ENCODE measurements at regions not wholly inside any gene's neighbourhood (a gene's known extent, or its start where the extent isn't known, plus 50 kb on each side); places are given as distances from the start of the nearest gene placed in this dataset.

DNA sequence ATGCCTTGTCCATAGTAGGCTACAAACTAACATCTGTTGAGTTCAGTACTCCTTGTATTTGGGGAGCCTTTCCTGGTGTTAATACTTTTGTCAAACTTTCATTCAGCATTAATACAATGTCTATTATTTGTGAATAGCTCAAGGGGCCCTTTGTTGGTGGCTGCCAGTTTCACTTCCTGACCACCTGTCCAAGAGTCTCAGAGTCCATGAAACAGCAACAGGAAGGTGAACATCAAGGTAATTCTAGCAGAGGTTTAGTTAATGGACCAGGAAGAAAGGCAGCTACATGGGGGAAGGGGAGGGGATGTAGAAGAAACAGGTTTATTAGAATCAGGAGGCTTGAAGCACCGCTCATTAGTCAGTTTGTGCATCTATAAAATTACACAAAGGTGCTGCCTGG, 386.9 kb downstream of the PDCD6IP start:
- no peak for DNase-seq (ENCODE audit: low read depth)
- no peak for TF ChIP-seq CTCF (IDR thresholded peaks at IDR 0.05; ENCODE audit: low read length, missing control alignments)
- H3K4me3 ChIP-seq (replicated peaks; ENCODE audit: low read depth, low read length) = no peak overlapping the region

DNA sequence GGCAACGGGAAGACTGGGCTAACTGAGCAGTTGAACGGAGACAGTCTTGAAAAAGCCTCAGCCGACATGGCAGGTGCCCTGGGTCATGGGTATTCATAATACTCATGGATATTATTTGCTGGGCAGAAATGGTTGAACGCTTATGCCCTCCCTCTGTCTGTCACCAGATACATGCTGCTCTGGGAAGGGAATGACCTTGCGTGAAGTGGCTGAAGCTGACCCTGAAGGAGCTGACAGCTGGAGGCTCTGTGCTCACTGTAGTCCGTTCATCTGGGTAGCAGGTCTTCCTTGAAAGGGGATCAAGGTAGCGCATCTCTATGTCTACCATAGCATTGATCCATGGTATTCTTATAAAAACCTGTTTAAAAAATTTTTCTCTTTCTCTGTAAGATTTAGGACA, 390.7 kb downstream of the PDCD6IP start:
- no peak for DNase-seq (ENCODE audit: low read depth)
- no peak overlapping the region for H3K4me3 ChIP-seq (replicated peaks; ENCODE audit: low read depth, low read length)
- TF ChIP-seq CTCF (IDR thresholded peaks at IDR 0.05; ENCODE audit: low read length, missing control alignments) = no peak

- TF ChIP-seq CTCF (IDR thresholded peaks at IDR 0.05; ENCODE audit: low read length, missing control alignments) = no peak
- DNase-seq (ENCODE audit: low read depth) = no peak
- no peak overlapping the region for H3K4me3 ChIP-seq (replicated peaks; ENCODE audit: low read depth, low read length)
Observed at GRCh38 chr3:34196914-34197313, 398.5 kb downstream of the PDCD6IP start.

- no peak for DNase-seq (ENCODE audit: low read depth)
- H3K4me3 ChIP-seq (replicated peaks; ENCODE audit: low read depth, low read length) = no peak overlapping the region
- no peak for TF ChIP-seq CTCF (IDR thresholded peaks at IDR 0.05; ENCODE audit: low read length, missing control alignments)
Observed at GRCh38 chr3:34198309-34198708, 399.9 kb downstream of the PDCD6IP start.

DNA sequence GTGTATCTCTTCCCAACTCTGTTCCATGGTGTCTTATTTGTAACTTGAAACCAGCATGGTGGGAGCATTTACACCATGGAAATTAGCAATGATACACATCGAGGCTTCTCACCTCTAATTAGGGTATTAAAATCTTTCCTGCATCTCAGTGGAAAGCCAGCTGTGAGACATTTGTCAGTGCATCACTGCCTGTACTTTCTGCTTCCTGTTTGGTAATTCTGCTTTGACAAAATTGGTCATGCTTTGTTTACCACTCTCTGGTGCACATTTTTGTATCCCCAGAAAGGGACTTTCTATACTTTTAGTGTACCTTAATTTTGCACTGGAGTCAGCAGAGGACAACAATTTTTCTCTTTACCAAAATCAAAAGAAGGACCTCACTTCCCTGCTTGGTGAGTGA, 402.1 kb downstream of the PDCD6IP start:
- DNase-seq (ENCODE audit: low read depth) = no peak
- H3K4me3 ChIP-seq (replicated peaks; ENCODE audit: low read depth, low read length) = no peak overlapping the region
- TF ChIP-seq CTCF (IDR thresholded peaks at IDR 0.05; ENCODE audit: low read length, missing control alignments) = no peak

GRCh38 chr3:34202975-34203374, 404.5 kb downstream of the PDCD6IP start:
- TF ChIP-seq CTCF (IDR thresholded peaks at IDR 0.05; ENCODE audit: low read length, missing control alignments) = no peak

GRCh38 chr3:34203386-34203785, 405.0 kb downstream of the PDCD6IP start:
- no peak for DNase-seq (ENCODE audit: low read depth)
- no peak for TF ChIP-seq CTCF (IDR thresholded peaks at IDR 0.05; ENCODE audit: low read length, missing control alignments)
- H3K4me3 ChIP-seq (replicated peaks; ENCODE audit: low read depth, low read length) = no peak overlapping the region

More at GRCh38 chr3:34202975-34203374, 404.5 kb downstream of the PDCD6IP start:
- no peak overlapping the region for H3K4me3 ChIP-seq (replicated peaks; ENCODE audit: low read depth, low read length)
- peak; percentile 20 for DNase-seq (ENCODE audit: low read depth)

Measured in fibroblast of pulmonary artery (primary cell).